ENCODE measurements at regions not wholly inside any gene's neighbourhood (a gene's known extent, or its start where the extent isn't known, plus 50 kb on each side); places are given as distances from the start of the nearest gene placed in this dataset.

DNA sequence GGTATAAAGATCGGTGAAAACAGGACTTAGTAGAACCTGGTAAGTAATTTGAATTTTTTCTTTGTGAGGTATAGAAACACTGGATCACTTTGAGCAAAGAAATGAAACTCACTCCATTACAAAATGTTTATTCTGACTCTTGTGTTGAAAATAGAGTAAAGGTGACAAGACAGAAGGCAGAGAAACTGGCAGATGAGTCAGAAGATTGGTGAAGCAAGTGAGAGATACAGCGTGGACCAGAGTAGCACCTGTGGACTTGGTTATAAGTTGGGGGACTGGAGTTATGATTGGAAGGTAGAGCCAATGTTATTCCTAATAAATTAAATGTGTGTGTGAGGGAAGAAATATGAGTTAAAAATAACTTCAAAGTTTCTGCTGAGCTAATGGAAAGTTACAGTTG is 620.9 kb downstream of the ZWINT start:
- TF ChIP-seq, protein P1, sequence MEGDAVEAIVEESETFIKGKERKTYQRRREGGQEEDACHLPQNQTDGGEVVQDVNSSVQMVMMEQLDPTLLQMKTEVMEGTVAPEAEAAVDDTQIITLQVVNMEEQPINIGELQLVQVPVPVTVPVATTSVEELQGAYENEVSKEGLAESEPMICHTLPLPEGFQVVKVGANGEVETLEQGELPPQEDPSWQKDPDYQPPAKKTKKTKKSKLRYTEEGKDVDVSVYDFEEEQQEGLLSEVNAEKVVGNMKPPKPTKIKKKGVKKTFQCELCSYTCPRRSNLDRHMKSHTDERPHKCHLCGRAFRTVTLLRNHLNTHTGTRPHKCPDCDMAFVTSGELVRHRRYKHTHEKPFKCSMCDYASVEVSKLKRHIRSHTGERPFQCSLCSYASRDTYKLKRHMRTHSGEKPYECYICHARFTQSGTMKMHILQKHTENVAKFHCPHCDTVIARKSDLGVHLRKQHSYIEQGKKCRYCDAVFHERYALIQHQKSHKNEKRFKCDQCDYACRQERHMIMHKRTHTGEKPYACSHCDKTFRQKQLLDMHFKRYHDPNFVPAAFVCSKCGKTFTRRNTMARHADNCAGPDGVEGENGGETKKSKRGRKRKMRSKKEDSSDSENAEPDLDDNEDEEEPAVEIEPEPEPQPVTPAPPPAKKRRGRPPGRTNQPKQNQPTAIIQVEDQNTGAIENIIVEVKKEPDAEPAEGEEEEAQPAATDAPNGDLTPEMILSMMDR (IDR thresholded peaks at IDR 0.05): no peak
- no peak for TF ChIP-seq POLR2A (IDR thresholded peaks at IDR 0.05)

Measured in uterus (tissue), 2 donors.